Suprapubic skin (tissue), 3 donors: ENCODE measurements at regions not wholly inside any gene's neighbourhood (a gene's known extent, or its start where the extent isn't known, plus 50 kb on each side); places are given as distances from the start of the nearest gene placed in this dataset.

Experiments
- EP300 ChIP-seq: sonication (generic); formaldehyde crosslinking; IDR thresholded peaks from one replicate; pipeline ENCODE4 v1.6.1; 2017; ENCODE audit warnings: antibody characterized with exemption
- TF ChIP-seq, protein P1 (sequence below), 2 donors: fragments of 200-600 bp in 1 of 2; fragments of 450-650 bp in 1 of 2; sonication (generic) in 1 of 2; IDR thresholded peaks; one replicate each; pipeline ENCODE4 v1.5.1; 2016 to 2019; ENCODE audit warnings: antibody characterized with exemption in 2 of 2, mild to moderate bottlenecking in 1 of 2, moderate library complexity in 1 of 2

DNA sequence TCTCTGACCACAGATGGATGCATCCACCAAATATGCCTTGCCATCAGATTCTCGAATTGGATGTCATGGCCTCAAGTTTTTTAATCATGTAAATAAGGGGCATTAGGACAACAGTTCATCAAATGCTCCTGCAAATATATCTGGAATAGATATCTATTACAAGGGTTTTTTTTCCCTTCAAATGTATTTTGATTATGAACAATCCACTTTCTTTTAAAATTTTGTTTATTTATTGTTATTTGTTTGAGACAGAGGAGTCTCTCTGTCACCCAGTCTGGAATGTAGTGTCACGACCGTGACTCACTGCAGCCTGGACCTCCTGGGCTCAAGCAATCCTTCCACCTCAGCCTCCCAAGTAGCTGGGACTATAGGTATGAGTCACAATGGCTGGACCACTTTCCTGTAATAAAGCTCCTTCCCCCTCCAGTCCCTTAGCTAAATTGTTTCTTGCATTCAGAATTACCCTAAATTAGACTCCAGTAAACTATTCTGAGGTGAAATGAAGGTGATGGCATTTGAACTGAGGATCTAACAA lies 1412.1 kb downstream of the EFNA5 start:
- no peak for TF ChIP-seq EP300
- TF ChIP-seq, protein P1, sequence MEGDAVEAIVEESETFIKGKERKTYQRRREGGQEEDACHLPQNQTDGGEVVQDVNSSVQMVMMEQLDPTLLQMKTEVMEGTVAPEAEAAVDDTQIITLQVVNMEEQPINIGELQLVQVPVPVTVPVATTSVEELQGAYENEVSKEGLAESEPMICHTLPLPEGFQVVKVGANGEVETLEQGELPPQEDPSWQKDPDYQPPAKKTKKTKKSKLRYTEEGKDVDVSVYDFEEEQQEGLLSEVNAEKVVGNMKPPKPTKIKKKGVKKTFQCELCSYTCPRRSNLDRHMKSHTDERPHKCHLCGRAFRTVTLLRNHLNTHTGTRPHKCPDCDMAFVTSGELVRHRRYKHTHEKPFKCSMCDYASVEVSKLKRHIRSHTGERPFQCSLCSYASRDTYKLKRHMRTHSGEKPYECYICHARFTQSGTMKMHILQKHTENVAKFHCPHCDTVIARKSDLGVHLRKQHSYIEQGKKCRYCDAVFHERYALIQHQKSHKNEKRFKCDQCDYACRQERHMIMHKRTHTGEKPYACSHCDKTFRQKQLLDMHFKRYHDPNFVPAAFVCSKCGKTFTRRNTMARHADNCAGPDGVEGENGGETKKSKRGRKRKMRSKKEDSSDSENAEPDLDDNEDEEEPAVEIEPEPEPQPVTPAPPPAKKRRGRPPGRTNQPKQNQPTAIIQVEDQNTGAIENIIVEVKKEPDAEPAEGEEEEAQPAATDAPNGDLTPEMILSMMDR (IDR thresholded peaks at IDR 0.05), result no peak
